ENCODE measurements at regions not wholly inside any gene's neighbourhood (a gene's known extent, or its start where the extent isn't known, plus 50 kb on each side); places are given as distances from the start of the nearest gene placed in this dataset.

DNA sequence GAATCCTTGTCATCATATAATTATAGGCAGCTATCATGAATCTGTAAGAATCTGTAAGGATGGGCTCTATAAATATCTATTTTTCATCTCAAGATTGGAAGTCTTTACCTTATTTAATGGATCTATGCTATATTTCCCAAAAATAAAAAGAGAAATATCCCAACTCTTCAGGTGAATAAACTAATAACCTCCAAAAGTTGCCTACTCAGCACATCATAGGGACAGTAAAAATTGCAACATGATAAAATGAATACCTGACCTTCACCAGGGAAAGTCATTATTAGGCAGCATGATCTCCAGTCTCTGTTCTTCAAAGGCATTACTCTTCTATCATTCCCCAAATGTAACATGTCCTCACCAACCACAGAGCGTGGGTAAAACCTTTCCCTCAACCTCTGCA lies 277.3 kb downstream of the RAB38 start:
- Histone ChIP-seq H3K27me3 (ENCODE audit: control insufficient read depth, insufficient read depth, low read length) (no peaks in the 10 kb centered on the region), H3K4me1 (ENCODE audit: control insufficient read depth in 2 of 3, insufficient read depth in 2 of 3, low read depth in 1 of 3, low read length in 3 of 3) (no peaks in the 10 kb centered on the region), H3K4me3 (ENCODE audit: low read length in 3 of 3) (no peak overlapping the region), H3K9me3 (ENCODE audit: control insufficient read depth in 2 of 3, insufficient read depth in 1 of 3, low read length in 3 of 3) (no peaks in the 10 kb centered on the region), H3K27ac (ENCODE audit: low read depth in 2 of 2, low read length in 2 of 2) (no peak overlapping the region), H3K36me3 (ENCODE audit: control insufficient read depth in 2 of 3, insufficient read depth in 3 of 3, low read length in 3 of 3) (no peaks in the 10 kb centered on the region), H3K9ac (ENCODE audit: low read length in 3 of 3) (no peak overlapping the region)
- no peak for FAIRE-seq
- intact Hi-C loops (cut with DNase I): no loop called here
- TF ChIP-seq, protein P1, sequence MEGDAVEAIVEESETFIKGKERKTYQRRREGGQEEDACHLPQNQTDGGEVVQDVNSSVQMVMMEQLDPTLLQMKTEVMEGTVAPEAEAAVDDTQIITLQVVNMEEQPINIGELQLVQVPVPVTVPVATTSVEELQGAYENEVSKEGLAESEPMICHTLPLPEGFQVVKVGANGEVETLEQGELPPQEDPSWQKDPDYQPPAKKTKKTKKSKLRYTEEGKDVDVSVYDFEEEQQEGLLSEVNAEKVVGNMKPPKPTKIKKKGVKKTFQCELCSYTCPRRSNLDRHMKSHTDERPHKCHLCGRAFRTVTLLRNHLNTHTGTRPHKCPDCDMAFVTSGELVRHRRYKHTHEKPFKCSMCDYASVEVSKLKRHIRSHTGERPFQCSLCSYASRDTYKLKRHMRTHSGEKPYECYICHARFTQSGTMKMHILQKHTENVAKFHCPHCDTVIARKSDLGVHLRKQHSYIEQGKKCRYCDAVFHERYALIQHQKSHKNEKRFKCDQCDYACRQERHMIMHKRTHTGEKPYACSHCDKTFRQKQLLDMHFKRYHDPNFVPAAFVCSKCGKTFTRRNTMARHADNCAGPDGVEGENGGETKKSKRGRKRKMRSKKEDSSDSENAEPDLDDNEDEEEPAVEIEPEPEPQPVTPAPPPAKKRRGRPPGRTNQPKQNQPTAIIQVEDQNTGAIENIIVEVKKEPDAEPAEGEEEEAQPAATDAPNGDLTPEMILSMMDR (IDR thresholded peaks at IDR 0.05; ENCODE audit: borderline replicate concordance, extremely low read depth, insufficient read depth): no peak
- DNase-seq: no peak

DNA sequence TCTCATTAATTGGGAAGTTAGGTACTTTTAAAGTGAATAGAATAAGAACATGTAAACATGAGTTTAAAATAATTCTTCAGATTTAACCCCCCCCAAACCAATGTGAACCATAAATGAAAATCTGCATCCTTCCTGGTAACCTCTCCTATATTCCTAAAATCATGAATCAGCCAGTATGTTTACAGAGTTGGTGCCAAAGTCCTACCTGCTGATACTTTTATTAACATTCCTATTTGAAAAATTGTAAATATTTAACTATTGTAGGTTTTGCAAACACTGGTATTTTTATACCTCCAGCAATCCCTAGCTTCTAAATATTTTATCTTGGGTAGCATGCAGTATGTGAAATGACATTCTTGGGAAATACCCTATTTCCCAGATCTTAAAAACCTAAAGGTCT lies 278.2 kb downstream of the RAB38 start:
- TF ChIP-seq, protein P1 (IDR thresholded peaks at IDR 0.05; ENCODE audit: borderline replicate concordance, extremely low read depth, insufficient read depth): no peak
- H3K27me3 ChIP-seq (ENCODE audit: control insufficient read depth, insufficient read depth, low read length): no peaks in the 10 kb centered on the region
- no peaks in the 10 kb centered on the region for H3K9me3 ChIP-seq (ENCODE audit: control insufficient read depth in 2 of 3, insufficient read depth in 1 of 3, low read length in 3 of 3)
- peak; percentile 8 for FAIRE-seq
- no peak overlapping the region for H3K9ac ChIP-seq (ENCODE audit: low read length in 3 of 3)
- H3K36me3 ChIP-seq (ENCODE audit: control insufficient read depth in 2 of 3, insufficient read depth in 3 of 3, low read length in 3 of 3): no peaks in the 10 kb centered on the region
- no peaks in the 10 kb centered on the region for H3K4me1 ChIP-seq (ENCODE audit: control insufficient read depth in 2 of 3, insufficient read depth in 2 of 3, low read depth in 1 of 3, low read length in 3 of 3)
- H3K27ac ChIP-seq (ENCODE audit: low read depth in 2 of 2, low read length in 2 of 2): no peak overlapping the region
- no peak for DNase-seq
- intact Hi-C loops (cut with DNase I): no loop called here
- H3K4me3 ChIP-seq (ENCODE audit: low read length in 3 of 3): no peak overlapping the region

DNA sequence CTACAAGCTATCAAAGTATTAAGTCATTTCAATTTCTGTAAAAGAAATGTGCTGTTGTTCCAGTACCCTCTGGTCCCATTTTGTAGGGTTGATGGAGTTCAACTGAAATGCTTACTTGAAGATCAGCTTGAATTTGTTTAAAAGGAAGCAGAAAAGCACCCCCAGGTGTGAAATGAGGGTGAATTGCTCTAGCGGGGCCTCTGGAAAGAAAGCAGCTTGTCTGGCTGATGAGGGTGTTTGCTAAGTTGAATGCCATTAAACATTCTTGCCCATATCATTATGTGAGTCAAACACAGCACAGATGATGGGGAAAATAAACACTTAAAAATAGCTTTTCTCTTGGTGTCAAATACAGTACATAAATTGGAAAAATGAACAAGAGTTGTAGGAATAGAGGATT lies 280.3 kb downstream of the RAB38 start:
- FAIRE-seq: no peak
- no peaks in the 10 kb centered on the region for H3K27me3 ChIP-seq (ENCODE audit: control insufficient read depth, insufficient read depth, low read length)
- H3K36me3 ChIP-seq (ENCODE audit: control insufficient read depth in 2 of 3, insufficient read depth in 3 of 3, low read length in 3 of 3): no peaks in the 10 kb centered on the region
- no peak overlapping the region for H3K27ac ChIP-seq (ENCODE audit: low read depth in 2 of 2, low read length in 2 of 2)
- DNase-seq: peak in 2 of 5 donors; percentile 13 to 30
- TF ChIP-seq, protein P1 (IDR thresholded peaks at IDR 0.05; ENCODE audit: borderline replicate concordance, extremely low read depth, insufficient read depth): no peak
- H3K4me1 ChIP-seq (ENCODE audit: control insufficient read depth in 2 of 3, insufficient read depth in 2 of 3, low read depth in 1 of 3, low read length in 3 of 3): no peaks in the 10 kb centered on the region
- no peak overlapping the region for H3K9ac ChIP-seq (ENCODE audit: low read length in 3 of 3)
- H3K4me3 ChIP-seq (ENCODE audit: low read length in 3 of 3): no peak overlapping the region
- intact Hi-C loops (cut with DNase I): no loop called here
- no peaks in the 10 kb centered on the region for H3K9me3 ChIP-seq (ENCODE audit: control insufficient read depth in 2 of 3, insufficient read depth in 1 of 3, low read length in 3 of 3)

DNA sequence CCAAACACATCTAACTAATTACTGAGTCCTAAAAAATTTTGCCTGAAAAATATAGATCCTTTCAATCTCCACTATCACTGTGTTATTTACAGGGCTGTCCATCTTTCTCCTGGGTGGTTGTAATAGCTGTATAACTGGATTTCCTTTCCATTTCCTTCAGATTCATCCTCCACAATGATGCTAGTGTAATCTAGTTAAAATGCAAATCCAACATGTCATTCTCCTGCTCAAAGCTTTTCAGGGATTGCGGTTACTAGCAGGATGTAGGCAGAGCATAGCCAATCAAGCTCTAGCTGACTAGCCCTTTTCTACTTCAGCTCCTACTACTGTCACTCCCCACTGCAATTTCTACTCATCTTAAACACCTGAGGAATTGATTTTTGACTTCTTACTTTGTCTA lies 283.0 kb downstream of the RAB38 start:
- Histone ChIP-seq H3K4me1 (ENCODE audit: control insufficient read depth in 2 of 3, insufficient read depth in 2 of 3, low read depth in 1 of 3, low read length in 3 of 3) (no peaks in the 10 kb centered on the region), H3K27me3 (ENCODE audit: control insufficient read depth, insufficient read depth, low read length) (no peaks in the 10 kb centered on the region), H3K4me3 (ENCODE audit: low read length in 3 of 3) (no peak overlapping the region), H3K9me3 (ENCODE audit: control insufficient read depth in 2 of 3, insufficient read depth in 1 of 3, low read length in 3 of 3) (no peaks in the 10 kb centered on the region), H3K36me3 (ENCODE audit: control insufficient read depth in 2 of 3, insufficient read depth in 3 of 3, low read length in 3 of 3) (no peaks in the 10 kb centered on the region), H3K9ac (ENCODE audit: low read length in 3 of 3) (no peak overlapping the region), H3K27ac (ENCODE audit: low read depth in 2 of 2, low read length in 2 of 2) (no peak overlapping the region)
- TF ChIP-seq, protein P1 (IDR thresholded peaks at IDR 0.05; ENCODE audit: borderline replicate concordance, extremely low read depth, insufficient read depth): no peak
- intact Hi-C loops (cut with DNase I): no loop called here
- no peak for FAIRE-seq
- no peak for DNase-seq
